ENCODE measurements at regions not wholly inside any gene's neighbourhood (a gene's known extent, or its start where the extent isn't known, plus 50 kb on each side); places are given as distances from the start of the nearest gene placed in this dataset.

GRCh38 chr12:98453070-98453469 lies 62.3 kb upstream of the TMPO start:
- Histone ChIP-seq H3K36me3 (ENCODE audit: insufficient read depth, low read length) (no peaks in the 10 kb centered on the region), H3K4me1 (ENCODE audit: insufficient read depth, low read length) (peaks cover 6% of the 10 kb centered on the region), H3K9me3 (ENCODE audit: control insufficient read depth, insufficient read depth, low read length) (no peaks in the 10 kb centered on the region)

GRCh38 chr12:98453492-98453891 lies 61.9 kb upstream of the TMPO start:
- Histone ChIP-seq H3K9ac (ENCODE audit: low read depth, low read length) (no peak overlapping the region), H3K4me1 (ENCODE audit: insufficient read depth, low read length) (peaks cover 6% of the 10 kb centered on the region), H3K36me3 (ENCODE audit: insufficient read depth, low read length) (no peaks in the 10 kb centered on the region), H3K9me3 (ENCODE audit: control insufficient read depth, insufficient read depth, low read length) (no peaks in the 10 kb centered on the region)

More at GRCh38 chr12:98453070-98453469, 62.3 kb upstream of the TMPO start:
- H3K9ac ChIP-seq (ENCODE audit: low read depth, low read length), result no peak overlapping the region

GRCh38 chr12:98456041-98456440 lies 59.3 kb upstream of the TMPO start:
- Histone ChIP-seq H3K9ac (ENCODE audit: low read depth, low read length) (no peak overlapping the region), H3K4me1 (ENCODE audit: insufficient read depth, low read length) (peaks cover 6% of the 10 kb centered on the region), H3K9me3 (ENCODE audit: control insufficient read depth, insufficient read depth, low read length) (no peaks in the 10 kb centered on the region), H3K36me3 (ENCODE audit: insufficient read depth, low read length) (no peaks in the 10 kb centered on the region)

GRCh38 chr12:98456576-98457573 lies 58.5 kb upstream of the TMPO start:
- peak overlapping the region; percentile 39; the same call in 1 of the 2 replicates for H3K9ac ChIP-seq (ENCODE audit: low read depth, low read length)
- H3K4me1 ChIP-seq (ENCODE audit: insufficient read depth, low read length), result peaks cover 6% of the 10 kb centered on the region
- no peaks in the 10 kb centered on the region for H3K36me3 ChIP-seq (ENCODE audit: insufficient read depth, low read length)
- H3K9me3 ChIP-seq (ENCODE audit: control insufficient read depth, insufficient read depth, low read length), result no peaks in the 10 kb centered on the region

- Histone ChIP-seq H3K36me3 (ENCODE audit: insufficient read depth, low read length) (no peaks in the 10 kb centered on the region), H3K4me1 (ENCODE audit: insufficient read depth, low read length) (no peaks in the 10 kb centered on the region), H3K9ac (ENCODE audit: low read depth, low read length) (no peak overlapping the region), H3K9me3 (ENCODE audit: control insufficient read depth, insufficient read depth, low read length) (no peaks in the 10 kb centered on the region)
Observed at GRCh38 chr12:98464190-98464589, 51.2 kb upstream of the TMPO start.

GRCh38 chr12:98465505-98465904 lies 49.9 kb upstream of the TMPO start:
- Histone ChIP-seq H3K36me3 (ENCODE audit: insufficient read depth, low read length) (no peaks in the 10 kb centered on the region), H3K9ac (ENCODE audit: low read depth, low read length) (no peak overlapping the region), H3K9me3 (ENCODE audit: control insufficient read depth, insufficient read depth, low read length) (no peaks in the 10 kb centered on the region), H3K4me1 (ENCODE audit: insufficient read depth, low read length) (no peaks in the 10 kb centered on the region)
